Endodermal cell (in vitro differentiated cells): ENCODE measurements at regions not wholly inside any gene's neighbourhood (a gene's known extent, or its start where the extent isn't known, plus 50 kb on each side); places are given as distances from the start of the nearest gene placed in this dataset.

Source experiments
- DNase-seq: peaks from one replicate; pipeline ENCODE4 v3.0.0-alpha.2; 2017
- H3K27ac ChIP-seq: 2 replicates; pipeline ENCODE4 v1.5.1; 2013; ENCODE audit warnings: mild to moderate bottlenecking, low read depth, low read length, moderate library complexity
- H3K27me3 ChIP-seq: 2 replicates; pipeline ENCODE4 v1.6.1; 2013; ENCODE audit warnings: mild to moderate bottlenecking, low read length, moderate library complexity; ENCODE audit not compliant: insufficient read depth, control insufficient read depth, poor library complexity, severe bottlenecking
- H3K36me3 ChIP-seq: 2 replicates; pipeline ENCODE4 v1.7.0; 2013; ENCODE audit warnings: mild to moderate bottlenecking, low read length, moderate library complexity; ENCODE audit not compliant: control insufficient read depth, insufficient read depth
- H3K4me1 ChIP-seq: one replicate; pipeline ENCODE4 v1.7.0; 2013; ENCODE audit warnings: low read length; ENCODE audit not compliant: control insufficient read depth, insufficient read depth
- H3K4me3 ChIP-seq: 2 replicates; pipeline ENCODE4 v1.5.1; 2013; ENCODE audit warnings: mild to moderate bottlenecking, low read length, moderate library complexity
- H3K9ac ChIP-seq: 2 replicates; pipeline ENCODE4 v1.6.1; 2013; ENCODE audit warnings: mild to moderate bottlenecking, low read length, moderate library complexity; ENCODE audit not compliant: poor library complexity, severe bottlenecking; ENCODE audit errors: extremely low read depth
- H3K9me3 ChIP-seq: 2 replicates; pipeline ENCODE4 v1.6.1; 2013; ENCODE audit warnings: mild to moderate bottlenecking, low read length, moderate library complexity; ENCODE audit not compliant: control insufficient read depth
- H3K27ac Mint-ChIP-seq: 2 replicates; pipeline ENCODE4 v1.8.0; 2020; ENCODE audit warnings: mixed read lengths
- H3K27me3 Mint-ChIP-seq: 2 replicates; pipeline ENCODE4 v1.8.0; 2021; ENCODE audit warnings: mild to moderate bottlenecking, mixed read lengths; ENCODE audit not compliant: insufficient read depth
- H3K36me3 Mint-ChIP-seq: 2 replicates; pipeline ENCODE4 v1.8.0; 2020; ENCODE audit warnings: low read depth, mixed read lengths
- H3K4me1 Mint-ChIP-seq: 2 replicates; pipeline ENCODE4 v1.8.0; 2020; ENCODE audit warnings: mixed read lengths
- H3K4me3 Mint-ChIP-seq: 2 replicates; pipeline ENCODE4 v1.8.0; 2020; ENCODE audit warnings: mild to moderate bottlenecking, moderate library complexity, mixed read lengths
- H3K9me3 Mint-ChIP-seq: 2 replicates; pipeline ENCODE4 v1.8.0; 2020; ENCODE audit warnings: mild to moderate bottlenecking, mixed read lengths
- CTCF ChIP-seq: fragments of 200-600 bp; sonication (generic); conservative IDR thresholded peaks from 2 replicates; pipeline ENCODE4 v1.5.0; 2021; ENCODE audit warnings: antibody characterized with exemption, mild to moderate bottlenecking
- WGBS, 2 experiments: methylation state at CpG; one replicate each; pipeline versions ENCODE4 v1.1.5 to v1.1.7; 2013; ENCODE audit warnings: missing lambda C conversion rate in 2 of 2, mixed read lengths in 1 of 2; ENCODE audit not compliant: insufficient coverage in 1 of 2, insufficient read length in 1 of 2; 5-methylcytosine and 5-hydroxymethylcytosine counted together

GRCh38 chr6:128606611-128607010 lies 86.2 kb upstream of the PTPRK start:
- Histone ChIP-seq H3K36me3 (no peaks in the 10 kb centered on the region), H3K9me3 (no peaks in the 10 kb centered on the region), H3K9ac (no peak overlapping the region), H3K4me1 (no peaks in the 10 kb centered on the region), H3K27ac (no peak overlapping the region), H3K27me3 (no peaks in the 10 kb centered on the region), H3K4me3 (no peak overlapping the region)
- H3K4me1 Mint-ChIP-seq: peaks cover 6% of the 10 kb centered on the region
- H3K4me3 Mint-ChIP-seq: no peak overlapping the region
- TF ChIP-seq CTCF: no peak
- no peaks in the 10 kb centered on the region for H3K9me3 Mint-ChIP-seq
- no peak overlapping the region for H3K27ac Mint-ChIP-seq
- no peak for DNase-seq
- 85 to 99% methylated on average over 2 to 3 of the region's 3 CpGs for WGBS, 2 experiments
- H3K36me3 Mint-ChIP-seq: no peaks in the 10 kb centered on the region
- H3K27me3 Mint-ChIP-seq: peaks cover 16% of the 10 kb centered on the region

DNA sequence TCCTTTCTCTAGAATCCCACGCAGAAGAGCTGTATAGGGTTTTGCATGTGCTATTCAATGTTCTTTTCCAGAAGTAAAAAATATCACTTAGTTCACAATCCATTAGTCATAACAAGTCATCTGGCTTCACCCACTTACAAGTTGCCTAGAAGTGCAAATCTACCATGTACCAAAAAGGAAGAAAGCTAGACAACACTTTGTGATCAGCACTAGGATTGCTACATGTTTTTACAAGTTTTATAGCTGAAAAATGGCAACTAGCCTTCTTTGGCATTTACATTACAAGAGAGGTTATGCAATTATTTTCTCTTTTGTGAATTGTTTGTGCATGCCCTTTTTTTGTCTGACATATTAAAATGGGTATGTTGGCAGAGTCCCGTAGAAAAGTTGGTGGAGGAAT lies 85.6 kb upstream of the PTPRK start:
- TF ChIP-seq CTCF: no peak
- 100% methylated on average over 2 of the region's 2 CpGs; no CpG with 5 or more reads in 1 of the 2 experiments for whole genome bisulfite sequencing, 2 experiments
- Histone ChIP-seq H3K4me1 (peaks cover 5% of the 10 kb centered on the region), H3K36me3 (no peaks in the 10 kb centered on the region), H3K9ac (no peak overlapping the region), H3K4me3 (no peak overlapping the region), H3K9me3 (no peaks in the 10 kb centered on the region), H3K27me3 (no peaks in the 10 kb centered on the region), H3K27ac (no peak overlapping the region)
- no peak for DNase-seq
- Mint-ChIP-seq H3K36me3 (no peaks in the 10 kb centered on the region), H3K27ac (no peak overlapping the region), H3K9me3 (no peaks in the 10 kb centered on the region), H3K4me1 (peaks cover 11% of the 10 kb centered on the region), H3K27me3 (peaks cover 16% of the 10 kb centered on the region), H3K4me3 (no peak overlapping the region)

DNA sequence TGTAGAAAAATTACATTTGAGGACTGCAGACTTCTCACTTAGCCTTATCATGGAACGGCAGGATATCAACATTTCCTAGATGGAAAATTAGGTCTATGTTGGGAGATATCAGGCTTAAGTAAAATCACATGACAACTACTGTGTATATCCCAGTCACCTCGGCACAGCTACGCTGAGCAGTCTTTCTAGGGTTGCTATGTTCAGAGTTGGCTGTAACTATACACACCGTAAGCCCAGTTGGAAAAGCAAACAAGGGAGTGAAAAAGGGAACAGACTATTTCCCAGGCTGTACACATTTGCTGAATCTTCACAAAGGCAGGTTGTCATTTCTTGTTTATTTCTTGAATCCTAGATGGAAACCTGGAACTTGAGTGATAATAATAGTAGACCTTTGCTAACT lies 80.7 kb upstream of the PTPRK start:
- no peak overlapping the region for H3K27ac ChIP-seq
- no peaks in the 10 kb centered on the region for H3K27me3 ChIP-seq
- DNase-seq: no peak
- Mint-ChIP-seq H3K36me3 (no peaks in the 10 kb centered on the region), H3K27ac (no peak overlapping the region), H3K27me3 (peaks cover 20% of the 10 kb centered on the region), H3K4me3 (no peak overlapping the region), H3K9me3 (no peaks in the 10 kb centered on the region), H3K4me1 (peaks cover 32% of the 10 kb centered on the region)
- no peak for TF ChIP-seq CTCF
- no peak overlapping the region for H3K9ac ChIP-seq
- H3K4me3 ChIP-seq: no peak overlapping the region
- no peaks in the 10 kb centered on the region for H3K36me3 ChIP-seq
- 87 to 92% methylated on average over 4 of the region's 4 CpGs for WGBS, 2 experiments
- peaks cover 22% of the 10 kb centered on the region for H3K4me1 ChIP-seq
- H3K9me3 ChIP-seq: no peaks in the 10 kb centered on the region
